Neural progenitor cell (in vitro differentiated cells): ENCODE measurements at regions not wholly inside any gene's neighbourhood (a gene's known extent, or its start where the extent isn't known, plus 50 kb on each side); places are given as distances from the start of the nearest gene placed in this dataset.
"Not testable (repeated sequence)": the region's sequence is repeated elsewhere in the genome, so short reads cannot be mapped to it uniquely, and the experiment has no call there.

ENCODE experiments used
- DNase-seq: peaks from one replicate; pipeline ENCODE4 v3.0.0-alpha.2; 2016; ENCODE audit warnings: low spot score
- H2AFZ ChIP-seq: fragments of 200-600 bp; sonication (generic); replicated peaks from 2 replicates; pipeline ENCODE4 v1.6.1; 2016; ENCODE audit warnings: antibody characterized with exemption
- H3F3A ChIP-seq: fragments of 200-600 bp; sonication (generic); 2 replicates; pipeline ENCODE4 v1.6.1; 2016; ENCODE audit warnings: antibody characterized with exemption, low read depth
- H3K27ac ChIP-seq: fragments of 200-600 bp; sonication (generic); 2 replicates; pipeline ENCODE4 v1.5.1; 2016; ENCODE audit warnings: mild to moderate bottlenecking
- H3K27me3 ChIP-seq: fragments of 200-600 bp; sonication (generic); 2 replicates; pipeline ENCODE4 v1.6.1; 2016; ENCODE audit warnings: mild to moderate bottlenecking, moderate library complexity
- H3K36me3 ChIP-seq: fragments of 200-600 bp; sonication (generic); 2 replicates; pipeline ENCODE4 v1.5.1; 2016
- H3K4me1 ChIP-seq: fragments of 200-600 bp; sonication (generic); 2 replicates; pipeline ENCODE4 v1.6.1; 2016; ENCODE audit warnings: mixed run types
- H3K4me2 ChIP-seq: fragments of 200-600 bp; sonication (generic); 2 replicates; pipeline ENCODE4 v1.6.1; 2016
- H3K4me3 ChIP-seq: fragments of 200-600 bp; sonication (generic); 2 replicates; pipeline ENCODE4 v1.5.1; 2016
- H3K79me2 ChIP-seq: fragments of 200-600 bp; sonication (generic); 2 replicates; pipeline ENCODE4 v1.6.1; 2016; ENCODE audit warnings: low read depth
- H3K9ac ChIP-seq: fragments of 200-600 bp; sonication (generic); 2 replicates; pipeline ENCODE4 v1.6.1; 2016
- H3K9me3 ChIP-seq: fragments of 200-600 bp; sonication (generic); 2 replicates; pipeline ENCODE4 v1.5.1; 2016; ENCODE audit warnings: low read depth
- H4K20me1 ChIP-seq: fragments of 200-600 bp; sonication (generic); 2 replicates; pipeline ENCODE4 v1.6.1; 2016; ENCODE audit warnings: low read depth
- H3K27ac Mint-ChIP-seq: 3 replicates; pipeline ENCODE4 v1.8.0; 2021; ENCODE audit warnings: mixed read lengths
- H3K27me3 Mint-ChIP-seq: 2 replicates; pipeline ENCODE4 v1.8.0; 2022; ENCODE audit warnings: low read depth, mild to moderate bottlenecking, inconsistent platforms, moderate library complexity, mixed read lengths; ENCODE audit not compliant: insufficient read depth
- H3K36me3 Mint-ChIP-seq: 3 replicates; pipeline ENCODE4 v1.8.0; 2021; ENCODE audit warnings: mixed read lengths
- H3K4me1 Mint-ChIP-seq: 3 replicates; pipeline ENCODE4 v1.8.0; 2021; ENCODE audit warnings: mixed read lengths
- H3K4me3 Mint-ChIP-seq: 3 replicates; pipeline ENCODE4 v1.8.0; 2021; ENCODE audit warnings: mild to moderate bottlenecking, moderate library complexity, mixed read lengths
- H3K9me3 Mint-ChIP-seq: 3 replicates; pipeline ENCODE4 v1.8.0; 2020; ENCODE audit warnings: mixed read lengths
- CTCF ChIP-seq: fragments of 200-600 bp; sonication (generic); IDR thresholded peaks from 2 replicates; pipeline ENCODE4 v1.5.1; 2017; ENCODE audit warnings: antibody characterized with exemption, mild to moderate bottlenecking
- EZH2 ChIP-seq: fragments of 200-600 bp; sonication (generic); IDR thresholded peaks from 2 replicates; pipeline ENCODE4 v1.6.1; 2017; ENCODE audit warnings: antibody characterized with exemption, mild to moderate bottlenecking, moderate library complexity
- EZH2phosphoT487 ChIP-seq: fragments of 200-600 bp; sonication (generic); IDR thresholded peaks from 2 replicates; pipeline ENCODE4 v1.6.1; 2017; ENCODE audit warnings: antibody characterized with exemption

GRCh38 chr1:19554090-19554489, 68.8 kb upstream of the CAPZB start:
- Histone ChIP-seq H3K4me3 (no peak overlapping the region), H3K27ac (no peak overlapping the region), H3K27me3 (no peaks in the 10 kb centered on the region), H4K20me1 (no peaks in the 10 kb centered on the region), H3K9ac (no peak overlapping the region), H3K9me3 (no peaks in the 10 kb centered on the region), H3K4me1 (no peaks in the 10 kb centered on the region), H3K4me2 (no peak overlapping the region), H3K36me3 (no peaks in the 10 kb centered on the region), H3F3A (no peaks in the 10 kb centered on the region), H2AFZ (no peak overlapping the region), H3K79me2 (no peaks in the 10 kb centered on the region)
- Mint-ChIP-seq H3K4me3 (no peak overlapping the region), H3K4me1 (no peaks in the 10 kb centered on the region), H3K27me3 (peaks cover 9% of the 10 kb centered on the region), H3K27ac (no peak overlapping the region), H3K9me3 (peaks cover 28% of the 10 kb centered on the region), H3K36me3 (no peaks in the 10 kb centered on the region)
- no peak for DNase-seq
- TF ChIP-seq EZH2 (no peak), EZH2phosphoT487 (no peak), CTCF (no peak)

- Mint-ChIP-seq H3K9me3 (peaks cover 37% of the 10 kb centered on the region), H3K36me3 (no peaks in the 10 kb centered on the region), H3K27me3 (peaks cover 4% of the 10 kb centered on the region), H3K27ac (no peak overlapping the region), H3K4me3 (peak overlapping the region; percentile 1), H3K4me1 (no peaks in the 10 kb centered on the region)
- H3K9me3 ChIP-seq: no peaks in the 10 kb centered on the region
- no peaks in the 10 kb centered on the region for H3F3A ChIP-seq
- H3K27ac ChIP-seq: no peak overlapping the region
- no peaks in the 10 kb centered on the region for H3K4me1 ChIP-seq
- H3K36me3 ChIP-seq: no peaks in the 10 kb centered on the region
- no peak overlapping the region for H2AFZ ChIP-seq
- no peaks in the 10 kb centered on the region for H3K79me2 ChIP-seq
- DNase-seq: no peak
- H3K4me2 ChIP-seq: no peak overlapping the region
- no peaks in the 10 kb centered on the region for H3K27me3 ChIP-seq
- no peak for TF ChIP-seq EZH2phosphoT487
- TF ChIP-seq EZH2: no peak
- TF ChIP-seq CTCF: no peak
- H3K4me3 ChIP-seq: no peak overlapping the region
- H3K9ac ChIP-seq: no peak overlapping the region
- no peaks in the 10 kb centered on the region for H4K20me1 ChIP-seq
These were observed 67.1 kb upstream of the CAPZB start for GRCh38 chr1:19552291-19553010.

- not testable (repeated sequence) for DNase-seq, H3K4me3 Mint-ChIP-seq, H3K9me3 ChIP-seq, H3K27ac Mint-ChIP-seq, H3K4me2 ChIP-seq, H3K9ac ChIP-seq, H3K36me3 Mint-ChIP-seq, H2AFZ ChIP-seq, H3K79me2 ChIP-seq, H3K4me3 ChIP-seq, H3K27me3 ChIP-seq, H3K4me1 Mint-ChIP-seq, H3K27ac ChIP-seq, H3F3A ChIP-seq, H3K27me3 Mint-ChIP-seq, H4K20me1 ChIP-seq, H3K4me1 ChIP-seq, H3K36me3 ChIP-seq
- peaks cover 39% of the 10 kb centered on the region for H3K9me3 Mint-ChIP-seq
These were observed 66.5 kb upstream of the CAPZB start for GRCh38 chr1:19551837-19552236.

- not testable (repeated sequence) for H3K27me3 Mint-ChIP-seq, H3K9me3 ChIP-seq, H3K27ac ChIP-seq, H3K4me2 ChIP-seq, H3K36me3 Mint-ChIP-seq, H3K9ac ChIP-seq, H3K4me3 ChIP-seq, H4K20me1 ChIP-seq, H3K27me3 ChIP-seq, H2AFZ ChIP-seq, H3K79me2 ChIP-seq, H3K36me3 ChIP-seq, DNase-seq, H3F3A ChIP-seq, H3K4me1 Mint-ChIP-seq, H3K4me3 Mint-ChIP-seq, H3K27ac Mint-ChIP-seq, H3K4me1 ChIP-seq
- H3K9me3 Mint-ChIP-seq: peaks cover 52% of the 10 kb centered on the region
These were observed 65.1 kb upstream of the CAPZB start for GRCh38 chr1:19550437-19550836.
